SK-N-SH treated with all-trans-retinoic acid at 6 μM for 48 hours (cell line): ENCODE measurements at regions not wholly inside any gene's neighbourhood (a gene's known extent, or its start where the extent isn't known, plus 50 kb on each side); places are given as distances from the start of the nearest gene placed in this dataset.

Experiments used
- ATAC-seq: fragments of 200-7000 bp; cut with Tn5 transposase; 3 replicates; pipeline ENCODE4 v1.9.1; 2020; ENCODE audit warnings: mild to moderate bottlenecking, moderate library complexity
- ARNTL ChIP-seq: fragments of 450-650 bp; formaldehyde crosslinking; IDR thresholded peaks from 2 replicates; pipeline ENCODE4 v1.5.0; 2020; ENCODE audit warnings: low read depth, mild to moderate bottlenecking, moderate library complexity, borderline replicate concordance
- BACH2 ChIP-seq: fragments of 250-450 bp; sonication (Bioruptor Pico); IDR thresholded peaks from 2 replicates; pipeline ENCODE4 v1.9.0; 2021; ENCODE audit warnings: mild to moderate bottlenecking, borderline replicate concordance
- CSDC2 ChIP-seq: fragments of 250-450 bp; sonication (Bioruptor Pico); IDR thresholded peaks from 2 replicates; pipeline ENCODE4 v1.5.0; 2020; ENCODE audit warnings: mild to moderate bottlenecking, moderate library complexity
- ESRRG ChIP-seq: fragments of 250-450 bp; sonication (Bioruptor Pico); IDR thresholded peaks from 2 replicates; pipeline ENCODE4 v1.6.1; 2021; ENCODE audit warnings: mild to moderate bottlenecking
- GLIS3 ChIP-seq: fragments of 250-450 bp; sonication (Bioruptor Pico); IDR thresholded peaks from 2 replicates; pipeline ENCODE4 v1.5.0; 2020; ENCODE audit warnings: mild to moderate bottlenecking, moderate library complexity
- ISL1 ChIP-seq: fragments of 250-450 bp; sonication (Bioruptor Pico); IDR thresholded peaks from 2 replicates; pipeline ENCODE4 v2.1.2; 2022; ENCODE audit warnings: mild to moderate bottlenecking, moderate library complexity
- OSR1 ChIP-seq: fragments of 250-450 bp; sonication (Bioruptor Pico); IDR thresholded peaks from 2 replicates; pipeline ENCODE4 v1.8.0; 2022; ENCODE audit warnings: moderate library complexity, mild to moderate bottlenecking, inconsistent platforms
- POU6F1 ChIP-seq: fragments of 250-450 bp; sonication (Bioruptor Pico); IDR thresholded peaks from 2 replicates; pipeline ENCODE4 v1.8.0; 2021; ENCODE audit warnings: low read depth, mild to moderate bottlenecking, moderate library complexity, borderline replicate concordance
- PPARA ChIP-seq: fragments of 250-450 bp; sonication (Bioruptor Pico); IDR thresholded peaks from 2 replicates; pipeline ENCODE4 v1.5.0; 2020; ENCODE audit warnings: mild to moderate bottlenecking, borderline replicate concordance
- TCF4 ChIP-seq: fragments of 250-450 bp; sonication (Bioruptor Pico); IDR thresholded peaks from 2 replicates; pipeline ENCODE4 v1.8.0; 2021; ENCODE audit warnings: mild to moderate bottlenecking, moderate library complexity, borderline replicate concordance
- TSHZ2 ChIP-seq: fragments of 250-450 bp; sonication (Bioruptor Pico); IDR thresholded peaks from 2 replicates; pipeline ENCODE4 v1.5.0; 2020; ENCODE audit warnings: mild to moderate bottlenecking, moderate library complexity
- ZC3H10 ChIP-seq: fragments of 250-450 bp; sonication (Bioruptor Pico); IDR thresholded peaks from 2 replicates; pipeline ENCODE4 v1.5.1; 2021; ENCODE audit warnings: mild to moderate bottlenecking, moderate library complexity
- ZFP30 ChIP-seq: fragments of 450-650 bp; formaldehyde crosslinking; IDR thresholded peaks from 2 replicates; pipeline ENCODE4 v1.5.0; 2022; ENCODE audit warnings: mild to moderate bottlenecking, moderate library complexity
- ZNF565 ChIP-seq: fragments of 450-650 bp; formaldehyde crosslinking; conservative IDR thresholded peaks from 2 replicates; pipeline ENCODE4 v1.5.0; 2020; ENCODE audit warnings: low read depth, mild to moderate bottlenecking, moderate library complexity
- ZNF70 ChIP-seq: fragments of 450-650 bp; formaldehyde crosslinking; IDR thresholded peaks from 2 replicates; pipeline ENCODE4 v1.5.0; 2020; ENCODE audit warnings: mild to moderate bottlenecking, moderate library complexity
- ZNF8 ChIP-seq: fragments of 450-650 bp; formaldehyde crosslinking; IDR thresholded peaks from 2 replicates; pipeline ENCODE4 v1.5.0; 2020; ENCODE audit warnings: mild to moderate bottlenecking, moderate library complexity
- TF ChIP-seq, protein P1 (sequence below): fragments of 250-450 bp; sonication (Bioruptor Pico); IDR thresholded peaks from 2 replicates; pipeline ENCODE4 v1.5.1; 2021; ENCODE audit warnings: mild to moderate bottlenecking, moderate library complexity
- TF ChIP-seq, protein P2 (sequence below): fragments of 250-450 bp; sonication (Bioruptor Pico); IDR thresholded peaks from 2 replicates; pipeline ENCODE4 v1.5.1; 2020; ENCODE audit warnings: low read depth, mild to moderate bottlenecking, moderate library complexity

DNA sequence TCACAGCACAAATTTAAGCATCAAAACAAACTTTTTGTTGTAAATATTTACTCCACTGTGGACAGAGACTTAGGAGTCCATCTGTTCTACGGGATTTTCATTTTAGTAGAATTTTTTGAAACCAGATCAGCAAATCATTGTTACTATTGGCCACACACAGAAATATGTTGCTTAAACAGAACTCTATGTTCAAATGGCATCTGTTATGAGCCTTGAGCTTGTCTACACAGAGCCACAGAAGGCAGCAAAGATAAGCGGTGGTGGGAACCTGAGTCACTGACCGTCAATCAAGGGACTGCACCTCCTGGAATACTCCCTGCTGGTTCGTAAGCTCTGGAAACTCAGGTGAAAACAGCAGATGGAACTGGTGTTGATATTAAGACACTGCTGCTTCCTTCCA lies 156.8 kb downstream of the TMEM200C start (continued):
- TF ChIP-seq, protein P1, sequence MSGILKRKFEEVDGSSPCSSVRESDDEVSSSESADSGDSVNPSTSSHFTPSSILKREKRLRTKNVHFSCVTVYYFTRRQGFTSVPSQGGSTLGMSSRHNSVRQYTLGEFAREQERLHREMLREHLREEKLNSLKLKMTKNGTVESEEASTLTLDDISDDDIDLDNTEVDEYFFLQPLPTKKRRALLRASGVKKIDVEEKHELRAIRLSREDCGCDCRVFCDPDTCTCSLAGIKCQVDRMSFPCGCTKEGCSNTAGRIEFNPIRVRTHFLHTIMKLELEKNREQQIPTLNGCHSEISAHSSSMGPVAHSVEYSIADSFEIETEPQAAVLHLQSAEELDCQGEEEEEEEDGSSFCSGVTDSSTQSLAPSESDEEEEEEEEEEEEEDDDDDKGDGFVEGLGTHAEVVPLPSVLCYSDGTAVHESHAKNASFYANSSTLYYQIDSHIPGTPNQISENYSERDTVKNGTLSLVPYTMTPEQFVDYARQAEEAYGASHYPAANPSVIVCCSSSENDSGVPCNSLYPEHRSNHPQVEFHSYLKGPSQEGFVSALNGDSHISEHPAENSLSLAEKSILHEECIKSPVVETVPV (CRISPR knock-in tag): no peak
- no peak for TF ChIP-seq CSDC2
- TF ChIP-seq, all 23 proteins: peak for 0

DNA sequence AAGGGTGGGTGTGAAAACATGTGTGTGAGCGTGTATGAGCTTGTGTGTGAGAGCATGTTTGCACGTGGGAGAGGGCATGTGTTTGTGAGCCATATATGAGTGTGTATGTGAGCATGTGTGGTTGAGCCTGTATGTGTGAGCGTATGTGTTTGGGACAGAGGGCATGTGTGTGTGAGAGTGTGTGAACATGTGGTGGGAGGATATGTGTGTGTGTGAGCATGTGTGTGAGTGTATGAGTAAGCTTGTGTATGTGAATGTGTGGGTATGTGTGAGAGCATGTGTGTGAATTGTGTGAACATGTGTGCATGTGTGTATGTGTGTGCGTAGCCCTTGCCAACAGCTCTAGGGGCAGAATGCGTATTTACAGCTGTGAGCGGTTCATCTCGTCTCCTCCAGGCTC lies 163.0 kb downstream of the TMEM200C start:
- no peak for TF ChIP-seq CSDC2
- TF ChIP-seq ZC3H10 (CRISPR knock-in tag): no peak
- no peak for TF ChIP-seq ISL1
- TF ChIP-seq, protein P2, sequence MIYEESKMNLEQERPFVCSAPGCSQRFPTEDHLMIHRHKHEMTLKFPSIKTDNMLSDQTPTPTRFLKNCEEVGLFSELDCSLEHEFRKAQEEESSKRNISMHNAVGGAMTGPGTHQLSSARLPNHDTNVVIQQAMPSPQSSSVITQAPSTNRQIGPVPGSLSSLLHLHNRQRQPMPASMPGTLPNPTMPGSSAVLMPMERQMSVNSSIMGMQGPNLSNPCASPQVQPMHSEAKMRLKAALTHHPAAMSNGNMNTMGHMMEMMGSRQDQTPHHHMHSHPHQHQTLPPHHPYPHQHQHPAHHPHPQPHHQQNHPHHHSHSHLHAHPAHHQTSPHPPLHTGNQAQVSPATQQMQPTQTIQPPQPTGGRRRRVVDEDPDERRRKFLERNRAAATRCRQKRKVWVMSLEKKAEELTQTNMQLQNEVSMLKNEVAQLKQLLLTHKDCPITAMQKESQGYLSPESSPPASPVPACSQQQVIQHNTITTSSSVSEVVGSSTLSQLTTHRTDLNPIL (CRISPR knock-in tag): no peak
- no peak for TF ChIP-seq TSHZ2 (CRISPR knock-in tag)
- TF ChIP-seq ZNF70 (CRISPR knock-in tag): no peak
- no peak for TF ChIP-seq TCF4 (CRISPR knock-in tag)
- TF ChIP-seq ESRRG (CRISPR knock-in tag): no peak
- TF ChIP-seq GLIS3 (CRISPR knock-in tag): no peak
- ATAC-seq: no peak

DNA sequence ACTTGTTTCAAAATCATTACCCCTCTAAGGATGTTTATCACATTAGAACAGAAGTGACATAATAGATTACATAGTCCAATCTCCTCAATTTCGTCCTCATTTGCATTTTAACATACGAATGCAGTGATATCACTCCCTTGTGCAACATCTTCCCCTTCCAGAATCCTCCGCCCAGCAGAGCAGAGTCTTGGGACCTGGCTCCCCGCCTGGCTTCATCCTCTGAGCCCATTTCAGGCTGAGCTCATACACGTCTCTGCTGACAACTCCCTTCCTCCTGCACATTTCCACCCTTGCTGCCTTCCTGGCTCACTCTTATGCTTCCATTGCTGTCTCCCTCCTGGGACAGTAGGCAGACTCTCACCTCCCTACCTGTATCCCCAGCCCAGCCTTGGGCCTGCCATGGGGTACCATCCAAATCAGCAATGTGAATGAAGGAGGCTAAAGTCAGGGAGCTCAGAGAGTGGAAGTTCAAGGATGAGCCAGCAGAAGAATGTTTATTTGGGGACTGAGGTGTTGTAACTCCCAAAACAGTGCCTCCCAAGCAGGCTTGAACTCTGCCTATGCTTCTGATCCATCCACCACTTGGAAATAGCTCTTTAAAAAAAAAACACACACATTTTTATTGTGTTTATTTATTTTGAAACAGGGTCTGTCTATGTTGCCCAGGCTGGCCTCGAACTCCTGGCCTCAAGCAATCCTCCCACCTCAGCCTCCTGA lies 165.2 kb downstream of the TMEM200C start:
- TF ChIP-seq POU6F1 (no peak), TCF4 (CRISPR knock-in tag) (no peak), OSR1 (no peak), BACH2 (CRISPR knock-in tag) (no peak), PPARA (CRISPR knock-in tag) (no peak), ZNF8 (CRISPR knock-in tag) (no peak), ZNF565 (no peak), TSHZ2 (CRISPR knock-in tag) (no peak), ARNTL (CRISPR knock-in tag) (no peak), ZFP30 (CRISPR knock-in tag) (no peak), ZNF70 (CRISPR knock-in tag) (no peak)
- TF ChIP-seq, protein P2 (CRISPR knock-in tag): no peak

More for the DNA sequence above, 165.2 kb downstream of the TMEM200C start:
- ATAC-seq: no peak
